Prostate gland (tissue), 2 donors: ENCODE measurements at regions not wholly inside any gene's neighbourhood (a gene's known extent, or its start where the extent isn't known, plus 50 kb on each side); places are given as distances from the start of the nearest gene placed in this dataset.

Source experiments
- CTCF ChIP-seq, 4 experiments: fragments of 200-600 bp in 2 of 4; fragments of 450-650 bp in 2 of 4; sonication (generic) in 2 of 4; IDR thresholded peaks; 1 replicate in 3 of 4; 2 replicates in 1 of 4; pipeline ENCODE4 v1.5.1; 2016 to 2019; ENCODE audit warnings: antibody characterized with exemption in 4 of 4, mild to moderate bottlenecking in 2 of 4, moderate library complexity in 2 of 4
- POLR2A ChIP-seq: fragments of 450-650 bp; IDR thresholded peaks from one replicate; pipeline ENCODE4 v1.6.1; 2016; ENCODE audit warnings: antibody characterized with exemption, mild to moderate bottlenecking
- POLR2AphosphoS5 ChIP-seq: sonication (generic); formaldehyde crosslinking; IDR thresholded peaks from one replicate; pipeline ENCODE4 v1.6.1; 2017; ENCODE audit warnings: antibody characterized with exemption

DNA sequence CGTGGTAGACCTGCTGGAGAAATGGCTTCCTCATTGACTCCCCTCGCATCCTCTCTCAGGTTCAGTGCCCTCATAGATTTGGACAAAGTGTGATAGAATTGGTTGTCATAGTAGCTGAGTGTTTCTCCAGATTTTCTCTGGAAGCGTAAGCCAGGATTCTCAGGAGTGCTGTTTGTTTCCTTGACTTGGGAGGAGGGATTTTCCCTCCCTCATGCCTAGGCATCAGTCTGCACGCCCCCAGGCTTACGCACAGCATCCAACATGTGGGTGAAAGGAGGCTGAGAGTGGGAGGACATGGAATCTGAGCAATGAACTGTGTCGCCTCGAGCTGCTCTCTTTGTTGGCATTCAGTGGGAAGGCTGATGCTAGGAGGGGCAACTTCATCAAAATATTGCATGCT lies 503.5 kb downstream of the LTN1 start:
- no peak for TF ChIP-seq CTCF (IDR thresholded peaks at IDR 0.05)
- TF ChIP-seq POLR2AphosphoS5, result no peak
- TF ChIP-seq POLR2A, result no peak
